ENCODE measurements at regions not wholly inside any gene's neighbourhood (a gene's known extent, or its start where the extent isn't known, plus 50 kb on each side); places are given as distances from the start of the nearest gene placed in this dataset.
A peak's percentile ranks its signal among the peaks of the same experiment; 100 is the strongest.

GRCh38 chr17:72038427-72038826 is 82.4 kb upstream of the SOX9 start:
- FAIRE-seq = peak; percentile 26
- no peak for DNase-seq (ENCODE audit: insufficient read length, low spot score)
- TF ChIP-seq SPI1 (IDR thresholded peaks at IDR 0.05; ENCODE audit: low read depth, low read length) (no peak), PAX5 (IDR thresholded peaks at IDR 0.05; ENCODE audit: insufficient read depth, low read length, severe bottlenecking) (no peak), POLR2A (IDR thresholded peaks at IDR 0.05; ENCODE audit: low read depth, low read length) (no peak), TAF1 (IDR thresholded peaks at IDR 0.05; ENCODE audit: low read depth, low read length) (no peak), POLR2AphosphoS5 (IDR thresholded peaks at IDR 0.05; ENCODE audit: low read depth, low read length) (no peak), POU2F2 (IDR thresholded peaks at IDR 0.05; ENCODE audit: low read depth, low read length) (no peak)

- FAIRE-seq (no peak), DNase-seq (ENCODE audit: insufficient read length, low spot score) (no peak)
- TF ChIP-seq POU2F2 (IDR thresholded peaks at IDR 0.05; ENCODE audit: low read depth, low read length) = no peak
- no peak for TF ChIP-seq POLR2A (IDR thresholded peaks at IDR 0.05; ENCODE audit: low read depth, low read length)
- TF ChIP-seq POLR2AphosphoS5 (IDR thresholded peaks at IDR 0.05; ENCODE audit: low read depth, low read length) = no peak
- no peak for TF ChIP-seq SPI1 (IDR thresholded peaks at IDR 0.05; ENCODE audit: low read depth, low read length)
- no peak for TF ChIP-seq PAX5 (IDR thresholded peaks at IDR 0.05; ENCODE audit: insufficient read depth, low read length, severe bottlenecking)
- TF ChIP-seq TAF1 (IDR thresholded peaks at IDR 0.05; ENCODE audit: low read depth, low read length) = no peak
Observed at GRCh38 chr17:72039490-72039889, 81.3 kb upstream of the SOX9 start.

GRCh38 chr17:72046178-72046577 is 74.6 kb upstream of the SOX9 start:
- DNase-seq (ENCODE audit: insufficient read length, low spot score) (no peak), FAIRE-seq (peak; percentile 26)
- TF ChIP-seq PAX5 (IDR thresholded peaks at IDR 0.05; ENCODE audit: insufficient read depth, low read length, severe bottlenecking) (no peak), POLR2AphosphoS5 (IDR thresholded peaks at IDR 0.05; ENCODE audit: low read depth, low read length) (no peak), SPI1 (IDR thresholded peaks at IDR 0.05; ENCODE audit: low read depth, low read length) (no peak), TAF1 (IDR thresholded peaks at IDR 0.05; ENCODE audit: low read depth, low read length) (no peak), POU2F2 (IDR thresholded peaks at IDR 0.05; ENCODE audit: low read depth, low read length) (no peak), POLR2A (IDR thresholded peaks at IDR 0.05; ENCODE audit: low read depth, low read length) (no peak)

- TF ChIP-seq SPI1 (IDR thresholded peaks at IDR 0.05; ENCODE audit: low read depth, low read length) (no peak), POU2F2 (IDR thresholded peaks at IDR 0.05; ENCODE audit: low read depth, low read length) (no peak), TAF1 (IDR thresholded peaks at IDR 0.05; ENCODE audit: low read depth, low read length) (no peak)
- FAIRE-seq (no peak), DNase-seq (ENCODE audit: insufficient read length, low spot score) (no peak)
Observed at GRCh38 chr17:72046643-72047612, 73.9 kb upstream of the SOX9 start.

GRCh38 chr17:72049914-72050313 is 70.9 kb upstream of the SOX9 start:
- FAIRE-seq = no peak
- no peak for DNase-seq (ENCODE audit: insufficient read length, low spot score)
- no peak for TF ChIP-seq PAX5 (IDR thresholded peaks at IDR 0.05; ENCODE audit: insufficient read depth, low read length, severe bottlenecking)
- TF ChIP-seq TAF1 (IDR thresholded peaks at IDR 0.05; ENCODE audit: low read depth, low read length) = no peak
- TF ChIP-seq POLR2AphosphoS5 (IDR thresholded peaks at IDR 0.05; ENCODE audit: low read depth, low read length) = no peak
- no peak for TF ChIP-seq SPI1 (IDR thresholded peaks at IDR 0.05; ENCODE audit: low read depth, low read length)
- no peak for TF ChIP-seq POLR2A (IDR thresholded peaks at IDR 0.05; ENCODE audit: low read depth, low read length)
- TF ChIP-seq POU2F2 (IDR thresholded peaks at IDR 0.05; ENCODE audit: low read depth, low read length) = no peak

GRCh38 chr17:72053036-72053435 is 67.8 kb upstream of the SOX9 start:
- DNase-seq (ENCODE audit: insufficient read length, low spot score) (no peak), FAIRE-seq (no peak)
- TF ChIP-seq POU2F2 (IDR thresholded peaks at IDR 0.05; ENCODE audit: low read depth, low read length) = no peak
- no peak for TF ChIP-seq POLR2A (IDR thresholded peaks at IDR 0.05; ENCODE audit: low read depth, low read length)
- TF ChIP-seq POLR2AphosphoS5 (IDR thresholded peaks at IDR 0.05; ENCODE audit: low read depth, low read length) = no peak

GRCh38 chr17:72053449-72053848 is 67.4 kb upstream of the SOX9 start:
- TF ChIP-seq PAX5 (IDR thresholded peaks at IDR 0.05; ENCODE audit: insufficient read depth, low read length, severe bottlenecking) (no peak), SPI1 (IDR thresholded peaks at IDR 0.05; ENCODE audit: low read depth, low read length) (no peak), POLR2AphosphoS5 (IDR thresholded peaks at IDR 0.05; ENCODE audit: low read depth, low read length) (no peak), POU2F2 (IDR thresholded peaks at IDR 0.05; ENCODE audit: low read depth, low read length) (no peak), TAF1 (IDR thresholded peaks at IDR 0.05; ENCODE audit: low read depth, low read length) (no peak), POLR2A (IDR thresholded peaks at IDR 0.05; ENCODE audit: low read depth, low read length) (no peak)
- no peak for FAIRE-seq
- DNase-seq (ENCODE audit: insufficient read length, low spot score) = no peak

GRCh38 chr17:72056155-72056554 is 64.7 kb upstream of the SOX9 start:
- DNase-seq (ENCODE audit: insufficient read length, low spot score) (no peak), FAIRE-seq (no peak)
- no peak for TF ChIP-seq SPI1 (IDR thresholded peaks at IDR 0.05; ENCODE audit: low read depth, low read length)
- TF ChIP-seq POU2F2 (IDR thresholded peaks at IDR 0.05; ENCODE audit: low read depth, low read length) = no peak
- TF ChIP-seq POLR2A (IDR thresholded peaks at IDR 0.05; ENCODE audit: low read depth, low read length) = no peak
- no peak for TF ChIP-seq PAX5 (IDR thresholded peaks at IDR 0.05; ENCODE audit: insufficient read depth, low read length, severe bottlenecking)
- TF ChIP-seq POLR2AphosphoS5 (IDR thresholded peaks at IDR 0.05; ENCODE audit: low read depth, low read length) = no peak
- no peak for TF ChIP-seq TAF1 (IDR thresholded peaks at IDR 0.05; ENCODE audit: low read depth, low read length)

- DNase-seq (ENCODE audit: insufficient read length, low spot score) (no peak), FAIRE-seq (no peak)
- TF ChIP-seq POLR2AphosphoS5 (IDR thresholded peaks at IDR 0.05; ENCODE audit: low read depth, low read length) (no peak), PAX5 (IDR thresholded peaks at IDR 0.05; ENCODE audit: insufficient read depth, low read length, severe bottlenecking) (no peak), POU2F2 (IDR thresholded peaks at IDR 0.05; ENCODE audit: low read depth, low read length) (no peak), TAF1 (IDR thresholded peaks at IDR 0.05; ENCODE audit: low read depth, low read length) (no peak), SPI1 (IDR thresholded peaks at IDR 0.05; ENCODE audit: low read depth, low read length) (no peak), POLR2A (IDR thresholded peaks at IDR 0.05; ENCODE audit: low read depth, low read length) (no peak)
Observed at GRCh38 chr17:72056727-72057290, 64.0 kb upstream of the SOX9 start.
